ENCODE measurements at regions not wholly inside any gene's neighbourhood (a gene's known extent, or its start where the extent isn't known, plus 50 kb on each side); places are given as distances from the start of the nearest gene placed in this dataset.

DNA sequence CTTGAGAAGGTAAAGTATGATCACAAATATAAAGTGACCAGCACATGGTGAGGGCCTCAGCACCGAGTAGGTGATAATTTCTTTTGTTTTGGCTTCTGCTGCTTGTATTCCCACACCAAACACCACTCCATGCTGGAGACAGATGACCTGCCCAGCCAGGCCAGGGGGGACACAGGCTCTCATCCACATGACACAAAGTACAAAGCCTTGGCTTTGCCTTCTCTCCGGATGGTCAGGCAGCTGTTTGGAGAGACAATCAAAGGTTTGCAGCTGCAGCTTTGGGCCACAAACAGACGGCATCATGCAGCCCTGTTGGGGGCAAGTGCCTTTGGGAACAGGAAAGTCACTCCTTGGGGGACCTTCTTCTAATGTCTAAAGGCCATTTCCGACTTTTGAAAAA is 226.2 kb upstream of the KLF4 start:
- TF ChIP-seq, protein P1, sequence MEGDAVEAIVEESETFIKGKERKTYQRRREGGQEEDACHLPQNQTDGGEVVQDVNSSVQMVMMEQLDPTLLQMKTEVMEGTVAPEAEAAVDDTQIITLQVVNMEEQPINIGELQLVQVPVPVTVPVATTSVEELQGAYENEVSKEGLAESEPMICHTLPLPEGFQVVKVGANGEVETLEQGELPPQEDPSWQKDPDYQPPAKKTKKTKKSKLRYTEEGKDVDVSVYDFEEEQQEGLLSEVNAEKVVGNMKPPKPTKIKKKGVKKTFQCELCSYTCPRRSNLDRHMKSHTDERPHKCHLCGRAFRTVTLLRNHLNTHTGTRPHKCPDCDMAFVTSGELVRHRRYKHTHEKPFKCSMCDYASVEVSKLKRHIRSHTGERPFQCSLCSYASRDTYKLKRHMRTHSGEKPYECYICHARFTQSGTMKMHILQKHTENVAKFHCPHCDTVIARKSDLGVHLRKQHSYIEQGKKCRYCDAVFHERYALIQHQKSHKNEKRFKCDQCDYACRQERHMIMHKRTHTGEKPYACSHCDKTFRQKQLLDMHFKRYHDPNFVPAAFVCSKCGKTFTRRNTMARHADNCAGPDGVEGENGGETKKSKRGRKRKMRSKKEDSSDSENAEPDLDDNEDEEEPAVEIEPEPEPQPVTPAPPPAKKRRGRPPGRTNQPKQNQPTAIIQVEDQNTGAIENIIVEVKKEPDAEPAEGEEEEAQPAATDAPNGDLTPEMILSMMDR (IDR thresholded peaks at IDR 0.05): no peak
- TF ChIP-seq POLR2A (IDR thresholded peaks at IDR 0.05): no peak

Measured in transverse colon (tissue), 3 donors.